ENCODE measurements at regions not wholly inside any gene's neighbourhood (a gene's known extent, or its start where the extent isn't known, plus 50 kb on each side); places are given as distances from the start of the nearest gene placed in this dataset.

GRCh38 chr14:36229262-36229661 lies 52.7 kb upstream of the PTCSC3 start:
- peaks cover 15% of the 10 kb centered on the region for H3K27me3 Mint-ChIP-seq (ENCODE audit: low read depth)
- H3K36me3 Mint-ChIP-seq (ENCODE audit: low read depth) = no peaks in the 10 kb centered on the region
- no peak for DNase-seq (ENCODE audit: low spot score)
- TF ChIP-seq, protein P1, sequence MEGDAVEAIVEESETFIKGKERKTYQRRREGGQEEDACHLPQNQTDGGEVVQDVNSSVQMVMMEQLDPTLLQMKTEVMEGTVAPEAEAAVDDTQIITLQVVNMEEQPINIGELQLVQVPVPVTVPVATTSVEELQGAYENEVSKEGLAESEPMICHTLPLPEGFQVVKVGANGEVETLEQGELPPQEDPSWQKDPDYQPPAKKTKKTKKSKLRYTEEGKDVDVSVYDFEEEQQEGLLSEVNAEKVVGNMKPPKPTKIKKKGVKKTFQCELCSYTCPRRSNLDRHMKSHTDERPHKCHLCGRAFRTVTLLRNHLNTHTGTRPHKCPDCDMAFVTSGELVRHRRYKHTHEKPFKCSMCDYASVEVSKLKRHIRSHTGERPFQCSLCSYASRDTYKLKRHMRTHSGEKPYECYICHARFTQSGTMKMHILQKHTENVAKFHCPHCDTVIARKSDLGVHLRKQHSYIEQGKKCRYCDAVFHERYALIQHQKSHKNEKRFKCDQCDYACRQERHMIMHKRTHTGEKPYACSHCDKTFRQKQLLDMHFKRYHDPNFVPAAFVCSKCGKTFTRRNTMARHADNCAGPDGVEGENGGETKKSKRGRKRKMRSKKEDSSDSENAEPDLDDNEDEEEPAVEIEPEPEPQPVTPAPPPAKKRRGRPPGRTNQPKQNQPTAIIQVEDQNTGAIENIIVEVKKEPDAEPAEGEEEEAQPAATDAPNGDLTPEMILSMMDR (IDR thresholded peaks at IDR 0.05) = no peak
- H3K4me3 Mint-ChIP-seq (ENCODE audit: unreplicated experiment) = no peak overlapping the region
- peaks cover 8% of the 10 kb centered on the region for H3K4me1 Mint-ChIP-seq (ENCODE audit: low read depth)
- no peak overlapping the region for H3K27ac Mint-ChIP-seq (ENCODE audit: unreplicated experiment)
- H3K9me3 Mint-ChIP-seq (ENCODE audit: low read depth) = no peaks in the 10 kb centered on the region

GRCh38 chr14:36227802-36228201 lies 51.3 kb upstream of the PTCSC3 start:
- H3K27ac Mint-ChIP-seq (ENCODE audit: unreplicated experiment) = no peak overlapping the region
- H3K4me3 Mint-ChIP-seq (ENCODE audit: unreplicated experiment) = no peak overlapping the region
- H3K36me3 Mint-ChIP-seq (ENCODE audit: low read depth) = no peaks in the 10 kb centered on the region
- no peaks in the 10 kb centered on the region for H3K9me3 Mint-ChIP-seq (ENCODE audit: low read depth)
- peaks cover 11% of the 10 kb centered on the region for H3K27me3 Mint-ChIP-seq (ENCODE audit: low read depth)
- peaks cover 8% of the 10 kb centered on the region for H3K4me1 Mint-ChIP-seq (ENCODE audit: low read depth)
- DNase-seq (ENCODE audit: low spot score) = no peak
- TF ChIP-seq, protein P1 (IDR thresholded peaks at IDR 0.05) = no peak

GRCh38 chr14:36227344-36227743 lies 50.8 kb upstream of the PTCSC3 start:
- Mint-ChIP-seq H3K27ac (ENCODE audit: unreplicated experiment) (no peak overlapping the region), H3K27me3 (ENCODE audit: low read depth) (peaks cover 12% of the 10 kb centered on the region), H3K4me3 (ENCODE audit: unreplicated experiment) (no peak overlapping the region), H3K36me3 (ENCODE audit: low read depth) (no peaks in the 10 kb centered on the region), H3K9me3 (ENCODE audit: low read depth) (no peaks in the 10 kb centered on the region), H3K4me1 (ENCODE audit: low read depth) (peaks cover 8% of the 10 kb centered on the region)
- no peak for DNase-seq (ENCODE audit: low spot score)
- TF ChIP-seq, protein P1 (IDR thresholded peaks at IDR 0.05) = no peak
